Upper lobe of left lung (tissue), 4 donors: ENCODE measurements at regions not wholly inside any gene's neighbourhood (a gene's known extent, or its start where the extent isn't known, plus 50 kb on each side); places are given as distances from the start of the nearest gene placed in this dataset.

ENCODE experiments used
- CTCF ChIP-seq, 6 experiments: fragments of 450-650 bp in 4 of 6; fragments of 200-600 bp in 2 of 6; sonication (generic) in 2 of 6; IDR thresholded peaks; one replicate each; pipeline ENCODE4 v1.5.1; 2016 to 2019; ENCODE audit warnings: antibody characterized with exemption in 6 of 6
- EP300 ChIP-seq, 4 donors: sonication (generic); formaldehyde crosslinking; IDR thresholded peaks; one replicate each; pipeline ENCODE4 v1.5.1; 2017; ENCODE audit warnings: antibody characterized with exemption in 4 of 4, control low read depth in 2 of 4
- POLR2A ChIP-seq, 4 donors: fragments of 450-650 bp; IDR thresholded peaks; one replicate each; pipeline ENCODE4 v1.5.1; 2016 to 2017; ENCODE audit warnings: antibody characterized with exemption in 4 of 4, mild to moderate bottlenecking in 2 of 4
- POLR2AphosphoS5 ChIP-seq, 2 donors: sonication (generic); formaldehyde crosslinking; IDR thresholded peaks; one replicate each; pipeline ENCODE4 v1.5.1; 2017; ENCODE audit warnings: antibody characterized with exemption in 2 of 2

- TF ChIP-seq CTCF (IDR thresholded peaks at IDR 0.05) (no peak), EP300 (IDR thresholded peaks at IDR 0.05) (no peak), POLR2A (IDR thresholded peaks at IDR 0.05) (no peak), POLR2AphosphoS5 (IDR thresholded peaks at IDR 0.05) (no peak)
These were observed 1031.8 kb downstream of the GALC start for GRCh38 chr14:86961106-86961716.
